Left lung (tissue), 4 donors: ENCODE measurements at regions not wholly inside any gene's neighbourhood (a gene's known extent, or its start where the extent isn't known, plus 50 kb on each side); places are given as distances from the start of the nearest gene placed in this dataset.
"Not testable (repeated sequence)": the region's sequence is repeated elsewhere in the genome, so short reads cannot be mapped to it uniquely, and the experiment has no call there.

Experiments used
- ATAC-seq: fragments of 200-7000 bp; cut with Tn5 transposase; one replicate; pipeline ENCODE4 v1.9.1; 2020; ENCODE audit warnings: moderate library complexity
- DNase-seq, 4 donors: peaks; one replicate each; pipeline ENCODE4 v3.0.0-alpha.2; 2013 to 2020
- H3K27ac ChIP-seq, 2 donors: fragments of 200-600 bp; sonication (generic) in 1 of 2; one replicate each; pipeline versions ENCODE4 v1.5.0 to v1.8.0; 2020 to 2021
- H3K27me3 ChIP-seq, 2 donors: fragments of 200-600 bp; sonication (generic) in 1 of 2; one replicate each; pipeline versions ENCODE4 v1.5.0 to v1.8.0; 2020 to 2021
- H3K36me3 ChIP-seq, 2 donors: fragments of 200-600 bp; sonication (generic) in 1 of 2; one replicate each; pipeline versions ENCODE4 v1.5.0 to v1.8.0; 2020 to 2021
- H3K4me1 ChIP-seq, 2 donors: fragments of 200-600 bp; one replicate each; pipeline ENCODE4 v1.8.0; 2021
- H3K4me3 ChIP-seq, 2 donors: fragments of 200-600 bp; sonication (generic) in 1 of 2; one replicate each; pipeline versions ENCODE4 v1.5.0 to v1.8.0; 2020 to 2021; ENCODE audit warnings: mild to moderate bottlenecking in 1 of 2
- H3K9me3 ChIP-seq, 2 donors: fragments of 200-600 bp; sonication (generic) in 1 of 2; one replicate each; pipeline versions ENCODE4 v1.5.0 to v1.8.0; 2020 to 2021
- CTCF ChIP-seq, 2 donors: fragments of 200-600 bp; sonication (generic) in 1 of 2; IDR thresholded peaks; one replicate each; pipeline versions ENCODE4 v1.5.0 to v1.8.0; 2021; ENCODE audit warnings: antibody characterized with exemption in 2 of 2
- intact Hi-C, 2 donors: fragments of 100-400 bp; cut with DNase I; formaldehyde crosslinking; loops; one replicate each; pipeline versions ENCODE4 v1.11.2 to v1.14.2; 2022
- donor health status: DM: no; HTN: yes; CAD: no.
- donor health status: DM: no; HTN: no; CAD: no.

GRCh38 chr10:29375888-29376287, 87.0 kb downstream of the LYZL1 start:
- intact Hi-C loops = no loop called here
- ATAC-seq = no peak
- no peak for TF ChIP-seq CTCF (IDR thresholded peaks at IDR 0.05)
- H3K27ac ChIP-seq = no peak overlapping the region
- H3K36me3 ChIP-seq = no peaks in the 10 kb centered on the region
- H3K9me3 ChIP-seq = no peaks in the 10 kb centered on the region
- H3K4me3 ChIP-seq = no peak overlapping the region
- no peaks in the 10 kb centered on the region for H3K27me3 ChIP-seq
- DNase-seq = no peak
- H3K4me1 ChIP-seq = no peaks in the 10 kb centered on the region

GRCh38 chr10:29377333-29377961, 88.6 kb downstream of the LYZL1 start:
- no peaks in the 10 kb centered on the region for H3K9me3 ChIP-seq
- TF ChIP-seq CTCF (IDR thresholded peaks at IDR 0.05) = peak; percentile 34 to 67
- H3K27ac ChIP-seq = no peak overlapping the region
- no peak for DNase-seq
- no peak overlapping the region for H3K4me3 ChIP-seq
- no peaks in the 10 kb centered on the region for H3K27me3 ChIP-seq
- H3K36me3 ChIP-seq = no peaks in the 10 kb centered on the region
- intact Hi-C loops = no loop called here
- no peaks in the 10 kb centered on the region for H3K4me1 ChIP-seq
- ATAC-seq = peak; percentile 71

- peak; percentile 35 for ATAC-seq
- DNase-seq = no peak
- Histone ChIP-seq H3K36me3 (no peaks in the 10 kb centered on the region), H3K9me3 (no peaks in the 10 kb centered on the region), H3K4me1 (no peaks in the 10 kb centered on the region), H3K4me3 (no peak overlapping the region), H3K27me3 (no peaks in the 10 kb centered on the region), H3K27ac (no peak overlapping the region)
- TF ChIP-seq CTCF (IDR thresholded peaks at IDR 0.05) = no peak
- intact Hi-C loops = no loop called here
Observed at GRCh38 chr10:29378106-29378505, 89.2 kb downstream of the LYZL1 start.

- intact Hi-C loops = no loop called here
- Histone ChIP-seq H3K4me3 (no peak overlapping the region), H3K27ac (no peak overlapping the region), H3K36me3 (no peaks in the 10 kb centered on the region), H3K9me3 (no peaks in the 10 kb centered on the region), H3K4me1 (no peaks in the 10 kb centered on the region), H3K27me3 (no peaks in the 10 kb centered on the region)
- DNase-seq (no peak), ATAC-seq (no peak)
- TF ChIP-seq CTCF (IDR thresholded peaks at IDR 0.05) = no peak
Observed at GRCh38 chr10:29379208-29379607, 90.3 kb downstream of the LYZL1 start.

GRCh38 chr10:29379777-29380598, 91.1 kb downstream of the LYZL1 start:
- ATAC-seq, H3K27ac ChIP-seq, H3K9me3 ChIP-seq, H3K36me3 ChIP-seq, H3K27me3 ChIP-seq, H3K4me3 ChIP-seq, DNase-seq, intact Hi-C loops, H3K4me1 ChIP-seq: not testable (repeated sequence)

GRCh38 chr10:29380599-29381511, 92.0 kb downstream of the LYZL1 start:
- H3K9me3 ChIP-seq, H3K27ac ChIP-seq, H3K27me3 ChIP-seq, H3K4me3 ChIP-seq, intact Hi-C loops, ATAC-seq, H3K4me1 ChIP-seq, H3K36me3 ChIP-seq: not testable (repeated sequence)
- DNase-seq = peak in 1 of 4 donors; percentile 41
